ENCODE measurements at regions not wholly inside any gene's neighbourhood (a gene's known extent, or its start where the extent isn't known, plus 50 kb on each side); places are given as distances from the start of the nearest gene placed in this dataset.
"Not testable (repeated sequence)": the region's sequence is repeated elsewhere in the genome, so short reads cannot be mapped to it uniquely, and the experiment has no call there.

GRCh38 chr14:80298491-80299017, 87.2 kb upstream of the DIO2 start:
- DNase-seq (ENCODE audit: low spot score) = no peak

GRCh38 chr14:80291101-80291500, 79.8 kb upstream of the DIO2 start:
- no peak for DNase-seq (ENCODE audit: low spot score)

- not testable (repeated sequence) for DNase-seq (ENCODE audit: low spot score)
These were observed 75.4 kb upstream of the DIO2 start for GRCh38 chr14:80286744-80287143.

GRCh38 chr14:80278293-80279023, 67.2 kb upstream of the DIO2 start:
- no peak for DNase-seq (ENCODE audit: low spot score)

GRCh38 chr14:80275208-80275850, 64.0 kb upstream of the DIO2 start:
- no peak for DNase-seq (ENCODE audit: low spot score)

GRCh38 chr14:80274310-80274709, 63.0 kb upstream of the DIO2 start:
- not testable (repeated sequence) for DNase-seq (ENCODE audit: low spot score)

- DNase-seq (ENCODE audit: low spot score) = no peak
These were observed 60.1 kb upstream of the DIO2 start for GRCh38 chr14:80271389-80271788.

GRCh38 chr14:80269353-80269925, 58.1 kb upstream of the DIO2 start:
- DNase-seq (ENCODE audit: low spot score) = no peak

- no peak for DNase-seq (ENCODE audit: low spot score)
These were observed 55.6 kb upstream of the DIO2 start for GRCh38 chr14:80266930-80267329.

GRCh38 chr14:80264702-80265101, 53.4 kb upstream of the DIO2 start:
- no peak for DNase-seq (ENCODE audit: low spot score)

All from SK-N-DZ (cell line).